ENCODE measurements at regions not wholly inside any gene's neighbourhood (a gene's known extent, or its start where the extent isn't known, plus 50 kb on each side); places are given as distances from the start of the nearest gene placed in this dataset.

DNA sequence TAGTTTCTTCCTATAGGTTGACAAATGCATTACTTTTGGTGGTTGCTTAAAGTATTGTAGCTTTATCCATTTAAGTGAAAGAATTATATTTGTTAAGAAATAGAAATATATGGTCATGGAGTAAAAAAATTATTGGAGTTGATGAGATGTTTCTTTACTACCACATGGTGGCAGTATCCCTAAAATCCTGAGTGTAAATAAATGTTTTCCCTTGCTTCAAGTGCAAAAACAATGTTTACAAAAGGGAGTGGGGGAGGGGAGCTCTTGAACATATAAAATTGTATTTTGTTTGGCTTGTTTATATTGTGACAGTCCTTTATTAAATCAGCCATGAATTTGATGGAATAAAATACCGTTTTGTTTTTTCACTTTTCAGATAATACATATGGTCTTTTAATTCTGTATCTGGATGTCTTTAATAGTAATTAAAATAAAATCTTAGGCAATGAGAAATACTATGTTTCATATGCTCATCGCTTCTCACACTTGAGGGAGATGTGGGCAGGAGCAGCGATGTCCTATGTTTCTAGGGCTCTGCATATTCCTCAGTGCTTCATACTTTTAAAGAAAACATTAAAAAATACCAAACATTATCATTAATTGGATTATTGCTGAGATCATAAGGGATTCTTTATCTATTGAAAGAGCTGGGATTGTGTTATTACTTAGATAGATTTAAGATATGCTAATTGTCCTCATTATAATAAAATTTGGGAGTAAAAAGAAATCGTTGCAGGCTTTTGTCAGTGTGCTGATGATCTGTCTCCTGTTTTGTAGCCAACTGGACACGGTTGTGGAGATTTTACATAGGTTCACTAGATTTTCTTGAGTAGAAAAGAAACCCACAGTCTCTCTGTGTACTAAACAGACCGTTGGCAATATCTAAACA, 349.7 kb downstream of the TUSC7 start:
- no peak for TF ChIP-seq POLR2A (IDR thresholded peaks at IDR 0.05; ENCODE audit: low read length)
- TF ChIP-seq GATA1 (IDR thresholded peaks at IDR 0.05; ENCODE audit: low read depth, low read length): no peak
